ENCODE measurements at regions not wholly inside any gene's neighbourhood (a gene's known extent, or its start where the extent isn't known, plus 50 kb on each side); places are given as distances from the start of the nearest gene placed in this dataset.

- no peak for TF ChIP-seq POLR2AphosphoS5 (IDR thresholded peaks at IDR 0.05; ENCODE audit: low read depth, low read length)
- TF ChIP-seq TAF1 (IDR thresholded peaks at IDR 0.05; ENCODE audit: borderline replicate concordance, insufficient read depth, low read length) = no peak
- TF ChIP-seq FOXP2 (optimal IDR thresholded peaks at IDR 0.05; ENCODE audit: borderline replicate concordance, extremely low read depth, extremely low read length, insufficient read depth) = no peak
- no peak for TF ChIP-seq SIN3A (IDR thresholded peaks at IDR 0.05; ENCODE audit: borderline replicate concordance, insufficient read depth, low read length)
These were observed 151.7 kb downstream of the ADAMTS15 start for GRCh38 chr11:130600139-130600538.

Measured in PFSK-1 (cell line).